ENCODE measurements at regions not wholly inside any gene's neighbourhood (a gene's known extent, or its start where the extent isn't known, plus 50 kb on each side); places are given as distances from the start of the nearest gene placed in this dataset.
"Not testable (repeated sequence)": the region's sequence is repeated elsewhere in the genome, so short reads cannot be mapped to it uniquely, and the experiment has no call there.

DNA sequence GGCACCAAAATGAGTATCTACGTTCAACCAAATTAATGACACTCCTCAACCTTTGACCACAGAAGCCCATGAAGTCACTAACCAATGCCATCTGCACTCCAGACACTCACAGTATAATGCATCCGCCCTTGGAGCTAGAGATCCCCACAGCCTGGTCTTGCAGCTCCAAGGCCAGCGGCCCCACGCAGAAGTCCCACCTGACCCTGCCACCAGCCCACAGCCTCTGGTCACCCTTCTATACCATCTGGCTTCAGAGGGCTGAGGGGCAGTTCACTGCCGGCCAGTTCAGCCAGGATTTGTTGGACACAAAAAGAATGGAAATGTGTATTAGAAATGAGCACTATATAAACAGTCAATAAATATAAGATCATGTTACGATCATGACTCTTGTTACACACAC lies 211.2 kb downstream of the RRAGC start:
- peaks cover 0 to 21% (median 0%) of the 10 kb centered on the region in 7 donors for H3K27me3 ChIP-seq (replicated peaks in 1 of 7)
- H3K27ac ChIP-seq: no peak overlapping the region
- intact Hi-C loops (cut with DNase I; ENCODE audit: low total_unique reads): no loop called here
- no peak overlapping the region for H3K4me3 ChIP-seq
- no peak for DNase-seq
- 88 to 95% (median 94%) methylated on average over 6 of the region's 6 CpGs for WGBS, 5 donors
- no peaks in the 10 kb centered on the region for H3K36me3 ChIP-seq
- H3K4me1 ChIP-seq: no peaks in the 10 kb centered on the region
- TF ChIP-seq POLR2A (IDR thresholded peaks at IDR 0.05) (no peak), POLR2AphosphoS5 (IDR thresholded peaks at IDR 0.05) (no peak)
- TF ChIP-seq, protein P1, sequence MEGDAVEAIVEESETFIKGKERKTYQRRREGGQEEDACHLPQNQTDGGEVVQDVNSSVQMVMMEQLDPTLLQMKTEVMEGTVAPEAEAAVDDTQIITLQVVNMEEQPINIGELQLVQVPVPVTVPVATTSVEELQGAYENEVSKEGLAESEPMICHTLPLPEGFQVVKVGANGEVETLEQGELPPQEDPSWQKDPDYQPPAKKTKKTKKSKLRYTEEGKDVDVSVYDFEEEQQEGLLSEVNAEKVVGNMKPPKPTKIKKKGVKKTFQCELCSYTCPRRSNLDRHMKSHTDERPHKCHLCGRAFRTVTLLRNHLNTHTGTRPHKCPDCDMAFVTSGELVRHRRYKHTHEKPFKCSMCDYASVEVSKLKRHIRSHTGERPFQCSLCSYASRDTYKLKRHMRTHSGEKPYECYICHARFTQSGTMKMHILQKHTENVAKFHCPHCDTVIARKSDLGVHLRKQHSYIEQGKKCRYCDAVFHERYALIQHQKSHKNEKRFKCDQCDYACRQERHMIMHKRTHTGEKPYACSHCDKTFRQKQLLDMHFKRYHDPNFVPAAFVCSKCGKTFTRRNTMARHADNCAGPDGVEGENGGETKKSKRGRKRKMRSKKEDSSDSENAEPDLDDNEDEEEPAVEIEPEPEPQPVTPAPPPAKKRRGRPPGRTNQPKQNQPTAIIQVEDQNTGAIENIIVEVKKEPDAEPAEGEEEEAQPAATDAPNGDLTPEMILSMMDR (IDR thresholded peaks at IDR 0.05 in 8 of 11, conservative IDR thresholded peaks at IDR 0.05 in 3 of 11): no peak
- no peaks in the 10 kb centered on the region for H3K9me3 ChIP-seq

DNA sequence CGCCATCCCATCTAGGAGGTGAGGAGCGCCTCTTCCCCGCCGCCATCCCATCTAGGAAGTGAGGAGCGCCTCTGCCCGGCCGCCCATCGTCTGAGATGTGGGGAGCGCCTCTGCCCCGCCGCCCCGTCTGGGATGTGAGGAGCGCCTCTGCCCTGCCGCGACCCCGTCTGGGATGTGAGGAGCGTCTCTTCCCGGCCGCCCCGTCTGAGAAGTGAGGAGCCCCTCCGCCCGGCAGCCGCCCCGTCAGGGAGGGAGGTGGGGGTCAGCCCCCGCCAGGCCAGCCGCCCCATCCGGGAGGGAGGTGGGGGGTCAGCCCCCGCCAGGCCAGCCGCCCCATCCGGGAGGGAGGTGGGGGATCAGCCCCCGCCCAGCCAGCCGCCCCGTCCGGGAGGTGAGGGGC lies 212.2 kb downstream of the RRAGC start:
- H3K27ac ChIP-seq; H3K4me1 ChIP-seq; intact Hi-C loops (cut with DNase I; ENCODE audit: low total_unique reads); H3K36me3 ChIP-seq; DNase-seq; H3K4me3 ChIP-seq; H3K9me3 ChIP-seq: not testable (repeated sequence)
- 95 to 100% (median 96%) methylated on average over 1 to 34 of the region's 34 CpGs for WGBS, 5 donors
- H3K27me3 ChIP-seq (replicated peaks in 1 of 7): peaks cover 0 to 21% (median 0%) of the 10 kb centered on the region in 7 donors

DNA sequence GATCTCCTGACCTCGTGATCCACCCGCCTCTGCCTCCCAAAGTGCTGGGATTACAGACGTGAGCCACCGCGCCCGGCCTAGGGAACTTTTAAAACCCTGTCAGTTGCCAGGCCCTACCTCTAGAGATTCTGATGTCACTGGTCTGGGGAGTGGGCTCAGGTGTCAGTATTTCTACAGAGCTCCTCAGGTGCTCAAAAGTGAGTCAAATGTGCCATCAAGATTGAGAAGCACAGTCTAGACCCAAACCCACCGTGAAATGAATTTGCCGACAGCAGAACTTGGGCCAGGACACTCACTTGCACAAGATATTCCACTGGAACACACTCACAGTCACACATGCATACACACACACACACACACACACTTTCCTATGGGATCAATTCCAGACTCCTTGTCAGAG lies 215.5 kb downstream of the RRAGC start:
- WGBS, 5 donors: 90 to 97% (median 93%) methylated on average over 8 of the region's 8 CpGs
- no peak for DNase-seq
- H3K4me3 ChIP-seq: no peak overlapping the region
- no peak overlapping the region for H3K27ac ChIP-seq
- intact Hi-C loops (cut with DNase I; ENCODE audit: low total_unique reads): no loop called here
- TF ChIP-seq POLR2A (IDR thresholded peaks at IDR 0.05) (no peak), POLR2AphosphoS5 (IDR thresholded peaks at IDR 0.05) (no peak)
- TF ChIP-seq, protein P1 (IDR thresholded peaks at IDR 0.05 in 8 of 11, conservative IDR thresholded peaks at IDR 0.05 in 3 of 11): no peak
- peaks cover 0 to 15% (median 5%) of the 10 kb centered on the region in 8 donors for H3K9me3 ChIP-seq
- no peaks in the 10 kb centered on the region for H3K36me3 ChIP-seq
- no peaks in the 10 kb centered on the region for H3K4me1 ChIP-seq
- peaks cover 0 to 14% (median 0%) of the 10 kb centered on the region in 7 donors for H3K27me3 ChIP-seq (replicated peaks in 1 of 7)

DNA sequence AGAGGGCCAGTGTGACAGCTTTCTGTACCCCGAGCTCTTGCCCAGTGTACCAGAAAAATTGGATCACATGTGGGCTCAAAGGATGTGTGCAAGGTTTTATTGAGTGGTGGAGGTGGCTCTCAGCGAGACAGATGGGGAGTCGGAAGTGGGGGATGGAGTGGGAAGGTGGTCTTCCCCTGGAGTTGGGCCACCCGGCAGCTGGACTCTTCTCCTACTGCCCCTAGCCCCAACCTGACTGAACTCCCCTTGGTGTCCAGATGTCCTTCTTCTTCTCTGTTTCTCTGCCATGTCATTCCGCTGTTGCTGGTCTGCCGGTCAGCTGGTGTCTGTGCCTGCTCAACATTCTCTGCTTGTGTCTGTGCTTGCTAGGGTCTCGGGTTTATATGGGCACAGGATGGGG lies 217.9 kb downstream of the RRAGC start:
- TF ChIP-seq POLR2AphosphoS5 (IDR thresholded peaks at IDR 0.05) (no peak), POLR2A (IDR thresholded peaks at IDR 0.05) (no peak)
- TF ChIP-seq, protein P1 (IDR thresholded peaks at IDR 0.05 in 8 of 11, conservative IDR thresholded peaks at IDR 0.05 in 3 of 11): no peak
- Histone ChIP-seq H3K36me3 (no peaks in the 10 kb centered on the region), H3K4me1 (no peaks in the 10 kb centered on the region), H3K27me3 (replicated peaks in 1 of 7) (peaks cover 0 to 18% (median 0%) of the 10 kb centered on the region in 7 donors), H3K4me3 (no peak overlapping the region), H3K27ac (no peak overlapping the region), H3K9me3 (peaks cover 0 to 15% (median 5%) of the 10 kb centered on the region in 8 donors)
- intact Hi-C loops (cut with DNase I; ENCODE audit: low total_unique reads): no loop called here
- WGBS, 5 donors: 84 to 93% (median 89%) methylated on average over 7 of the region's 7 CpGs
- no peak for DNase-seq

DNA sequence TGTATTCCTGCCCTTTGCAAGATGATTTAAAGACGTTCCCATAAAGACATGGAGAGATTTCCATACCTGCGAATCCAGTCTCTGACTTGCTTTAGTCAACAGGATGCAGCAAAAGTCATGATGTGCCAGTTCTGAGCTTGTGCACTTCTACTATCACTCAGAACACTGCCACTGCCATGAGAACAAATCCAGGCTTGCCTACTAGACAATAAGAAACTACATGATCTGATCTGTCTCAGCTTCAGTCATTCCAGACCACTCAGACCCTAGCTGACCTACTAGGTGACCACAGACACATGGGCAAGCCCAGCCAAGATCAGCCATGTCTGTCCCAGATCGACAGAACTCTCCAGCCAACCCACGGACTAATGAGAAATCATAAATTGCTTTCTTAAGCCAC lies 219.2 kb downstream of the RRAGC start:
- no peaks in the 10 kb centered on the region for H3K4me1 ChIP-seq
- TF ChIP-seq, protein P1 (IDR thresholded peaks at IDR 0.05 in 8 of 11, conservative IDR thresholded peaks at IDR 0.05 in 3 of 11): no peak
- no peak for TF ChIP-seq POLR2A (IDR thresholded peaks at IDR 0.05)
- no peak for TF ChIP-seq POLR2AphosphoS5 (IDR thresholded peaks at IDR 0.05)
- DNase-seq: no peak
- H3K9me3 ChIP-seq: peaks cover 0 to 15% (median 5%) of the 10 kb centered on the region in 8 donors
- intact Hi-C loops (cut with DNase I; ENCODE audit: low total_unique reads): no loop called here
- H3K27me3 ChIP-seq (replicated peaks in 1 of 7): peaks cover 0 to 31% (median 2%) of the 10 kb centered on the region in 7 donors
- WGBS, 5 donors: 78 to 92% (median 82%) methylated on average over 4 of the region's 4 CpGs
- no peak overlapping the region for H3K4me3 ChIP-seq
- H3K27ac ChIP-seq: no peak overlapping the region
- H3K36me3 ChIP-seq: no peaks in the 10 kb centered on the region

All from spleen (tissue), 11 donors.